ENCODE measurements at regions not wholly inside any gene's neighbourhood (a gene's known extent, or its start where the extent isn't known, plus 50 kb on each side); places are given as distances from the start of the nearest gene placed in this dataset.

DNA sequence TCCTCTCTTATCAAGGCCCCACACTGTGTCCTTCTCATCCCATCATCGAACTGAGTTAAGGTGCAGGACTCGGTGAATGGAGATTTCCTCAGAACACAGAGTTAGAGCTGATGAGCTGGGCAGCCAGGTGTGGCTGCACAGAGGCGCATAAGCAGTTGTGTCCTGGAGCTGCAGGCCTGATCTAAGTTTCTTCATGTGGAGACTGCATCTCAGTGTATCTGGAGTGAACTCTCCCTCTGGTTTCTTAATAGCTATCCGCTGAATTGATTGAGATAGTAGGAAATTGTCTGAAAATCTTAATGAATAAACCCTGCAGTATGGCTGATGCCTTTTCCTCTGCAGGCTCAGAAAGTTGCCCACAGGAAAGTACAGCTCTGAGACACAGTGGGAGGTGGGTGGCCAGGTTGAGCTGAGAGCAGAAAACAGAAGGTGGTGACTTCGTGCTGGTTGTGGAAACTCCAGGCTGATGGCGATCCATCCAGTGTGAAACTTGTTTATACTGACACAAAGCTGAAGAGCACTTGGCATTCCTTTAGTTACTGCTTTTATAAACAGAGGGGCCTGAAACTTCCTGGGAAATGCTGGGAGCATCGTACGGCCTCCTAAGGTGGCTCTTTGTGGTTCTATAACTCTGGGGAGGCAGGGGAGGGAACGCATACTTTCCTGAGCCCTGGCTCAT lies 67.4 kb upstream of the F3 start:
- Mint-ChIP-seq H3K9me3 (no peaks in the 10 kb centered on the region), H3K4me1 (ENCODE audit: low read depth) (no peaks in the 10 kb centered on the region), H3K36me3 (no peaks in the 10 kb centered on the region), H3K27me3 (peaks cover under 1% of the 10 kb centered on the region), H3K4me3 (no peak overlapping the region), H3K27ac (no peak overlapping the region)
- intact Hi-C loops (cut with micrococcal nuclease) = no loop called here
- POLR2A ChIA-PET = no interaction called here
- CTCF ChIA-PET = no interaction called here
- no peak for DNase-seq

DNA sequence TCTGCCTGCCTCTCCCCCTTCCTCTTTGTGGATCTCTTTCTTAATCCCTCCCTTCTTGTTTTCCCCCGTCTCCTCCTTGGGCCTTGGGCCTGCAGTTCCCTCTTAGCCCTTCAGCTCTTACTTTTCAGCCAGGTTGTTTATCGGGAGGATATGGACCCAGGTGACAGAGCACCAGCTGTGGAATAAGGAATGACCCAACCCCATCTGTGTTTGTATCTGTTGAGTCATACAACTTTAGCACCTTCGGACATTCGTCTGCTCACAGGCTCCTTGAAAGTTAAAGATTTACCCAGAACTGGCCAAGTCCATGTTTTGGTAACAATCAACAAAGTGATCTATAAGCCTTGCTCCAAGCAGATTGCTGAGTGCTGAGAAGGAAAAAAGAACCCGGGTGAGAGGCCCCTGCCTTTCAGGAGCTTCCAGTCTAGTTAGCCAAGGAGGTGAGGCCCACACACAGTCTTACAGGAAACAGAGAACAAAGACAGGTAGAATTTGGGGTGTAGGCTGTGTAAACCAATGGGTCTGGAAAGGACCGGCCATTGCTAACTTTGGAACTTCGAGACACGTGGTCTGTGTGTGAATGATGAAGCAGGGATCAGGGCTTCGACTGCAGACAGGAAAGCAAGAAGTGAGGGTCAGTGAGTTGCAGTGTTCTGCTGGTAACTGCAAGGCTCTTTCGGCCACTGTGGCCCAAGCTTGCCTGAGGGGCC lies 66.7 kb upstream of the F3 start:
- no peak for DNase-seq
- H3K4me3 Mint-ChIP-seq = no peak overlapping the region
- POLR2A ChIA-PET = no interaction called here
- H3K4me1 Mint-ChIP-seq (ENCODE audit: low read depth) = no peaks in the 10 kb centered on the region
- no peaks in the 10 kb centered on the region for H3K36me3 Mint-ChIP-seq
- intact Hi-C loops (cut with micrococcal nuclease) = no loop called here
- no peaks in the 10 kb centered on the region for H3K9me3 Mint-ChIP-seq
- CTCF ChIA-PET = interaction anchor here (0.7 kb wide), 1 partner anchor 94 kb away, joined by 3 read pairs; no protein-coding TSS in a partner anchor
- no peak overlapping the region for H3K27ac Mint-ChIP-seq
- H3K27me3 Mint-ChIP-seq = peaks cover 5% of the 10 kb centered on the region

DNA sequence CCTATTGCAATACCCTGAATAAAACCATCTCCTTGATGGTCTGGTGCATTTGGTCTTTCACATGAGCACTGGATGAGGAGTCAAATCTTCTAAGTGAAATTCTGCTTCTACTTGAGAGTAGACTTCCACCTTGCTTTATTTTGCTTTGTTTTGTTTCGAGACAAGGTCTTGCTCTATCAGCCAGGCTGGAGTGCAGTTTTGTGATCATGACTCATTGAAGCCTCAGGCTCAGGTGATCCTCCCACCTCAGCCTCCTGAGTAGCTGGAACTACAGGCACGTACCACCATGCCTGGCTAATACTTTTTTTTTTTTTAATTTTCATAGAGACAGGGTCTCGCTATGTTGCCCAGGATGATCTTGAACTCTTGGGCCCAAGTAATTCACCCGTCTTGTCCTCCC lies 65.8 kb upstream of the F3 start:
- peaks cover 3% of the 10 kb centered on the region for H3K4me1 Mint-ChIP-seq (ENCODE audit: low read depth)
- intact Hi-C loops (cut with micrococcal nuclease) = no loop called here
- POLR2A ChIA-PET = no interaction called here

DNA sequence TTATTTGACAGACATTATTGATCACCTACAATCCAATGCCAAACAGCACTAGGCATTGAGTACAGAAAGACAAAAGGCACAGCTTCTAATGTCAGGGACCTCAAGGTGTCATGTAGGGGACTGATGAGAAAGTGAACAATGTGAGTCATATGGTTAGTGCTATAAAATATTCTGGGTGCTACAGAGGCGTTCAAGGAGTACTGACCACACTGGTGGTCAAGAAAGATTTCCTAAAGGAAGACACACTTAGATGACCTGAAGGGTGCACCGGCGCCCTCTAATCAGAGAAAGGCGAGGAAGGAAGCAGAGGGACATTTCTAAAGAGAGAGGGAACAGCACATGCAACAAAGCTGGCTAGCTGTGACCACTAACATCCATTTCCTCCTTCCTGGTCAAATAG lies 64.9 kb upstream of the F3 start:
- no peak overlapping the region for H3K27ac Mint-ChIP-seq
- peaks cover 7% of the 10 kb centered on the region for H3K27me3 Mint-ChIP-seq
- DNase-seq = no peak
- intact Hi-C loops (cut with micrococcal nuclease) = no loop called here
- CTCF ChIA-PET = no interaction called here
- H3K36me3 Mint-ChIP-seq = no peaks in the 10 kb centered on the region
- peaks cover 9% of the 10 kb centered on the region for H3K4me1 Mint-ChIP-seq (ENCODE audit: low read depth)
- no peaks in the 10 kb centered on the region for H3K9me3 Mint-ChIP-seq
- H3K4me3 Mint-ChIP-seq = no peak overlapping the region
- POLR2A ChIA-PET = no interaction called here

More for the DNA sequence above, 65.8 kb upstream of the F3 start:
- Mint-ChIP-seq H3K36me3 (no peaks in the 10 kb centered on the region), H3K4me3 (no peak overlapping the region), H3K9me3 (no peaks in the 10 kb centered on the region), H3K27ac (no peak overlapping the region), H3K27me3 (peaks cover 7% of the 10 kb centered on the region)
- DNase-seq = no peak
- CTCF ChIA-PET = no interaction called here

DNA sequence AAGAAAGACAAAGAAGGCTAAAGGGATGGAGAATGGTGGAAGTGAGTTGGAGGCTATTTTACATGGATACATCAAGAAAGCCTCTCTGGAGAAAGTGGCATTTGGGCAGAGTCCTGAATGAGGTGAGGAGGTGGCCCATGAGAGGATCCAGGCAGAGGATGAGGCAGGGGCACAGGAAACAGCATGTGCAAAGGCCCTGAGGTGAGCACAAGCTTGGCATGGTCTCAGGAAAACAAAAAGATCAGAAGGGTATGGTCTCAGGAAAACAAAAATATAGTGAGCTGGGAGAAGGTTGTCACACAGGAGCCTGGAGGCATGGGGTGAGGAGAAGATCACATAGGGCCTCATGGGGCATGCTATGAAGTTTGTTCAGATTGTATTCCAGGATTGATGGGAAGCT lies 62.1 kb upstream of the F3 start:
- CTCF ChIA-PET = no interaction called here
- H3K9me3 Mint-ChIP-seq = no peaks in the 10 kb centered on the region
- peaks cover 7% of the 10 kb centered on the region for H3K27me3 Mint-ChIP-seq
- H3K4me3 Mint-ChIP-seq = no peak overlapping the region
- intact Hi-C loops (cut with micrococcal nuclease) = no loop called here
- peaks cover 9% of the 10 kb centered on the region for H3K4me1 Mint-ChIP-seq (ENCODE audit: low read depth)
- POLR2A ChIA-PET = no interaction called here
- DNase-seq = no peak
- H3K36me3 Mint-ChIP-seq = no peaks in the 10 kb centered on the region
- H3K27ac Mint-ChIP-seq = no peak overlapping the region

DNA sequence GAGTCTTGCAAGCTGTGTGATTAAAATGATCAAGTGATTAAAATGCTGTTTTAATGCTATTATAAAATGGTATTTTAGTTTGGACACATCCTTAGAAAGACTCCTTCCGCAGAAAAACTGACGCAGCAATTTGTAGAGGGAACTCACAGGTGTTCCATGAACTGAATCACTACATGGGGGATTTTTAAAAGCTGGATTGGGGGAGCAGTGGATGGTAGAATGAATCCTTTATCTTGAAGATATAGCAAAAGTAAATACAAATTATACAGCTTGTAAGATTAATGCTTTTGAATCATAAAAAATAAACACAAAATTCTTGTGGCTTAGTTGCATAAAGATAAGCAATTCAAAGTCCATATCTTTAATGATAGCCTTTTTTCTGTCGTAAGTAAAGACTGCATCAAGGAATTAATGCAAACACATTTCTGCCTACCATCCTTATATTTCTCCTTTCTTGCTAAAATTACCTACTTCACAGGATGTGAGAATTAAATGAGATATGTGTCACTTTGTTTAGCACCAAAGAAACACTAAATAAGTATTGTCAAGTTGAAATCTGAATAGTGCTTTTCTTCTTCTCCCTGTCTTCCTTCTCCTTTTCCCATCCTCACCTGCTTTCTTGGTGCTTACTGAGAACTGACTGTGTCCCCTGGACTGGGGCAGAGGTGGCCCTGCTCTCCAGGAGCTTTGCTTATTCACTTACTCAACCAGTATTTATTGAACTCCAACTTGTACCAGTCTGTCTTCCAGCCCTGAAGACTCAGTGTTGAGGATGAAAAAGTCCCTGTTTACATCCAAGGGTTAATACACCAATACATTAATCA lies 61.5 kb upstream of the F3 start:
- Mint-ChIP-seq H3K36me3 (no peaks in the 10 kb centered on the region), H3K4me3 (no peak overlapping the region), H3K9me3 (no peaks in the 10 kb centered on the region), H3K4me1 (ENCODE audit: low read depth) (peaks cover 9% of the 10 kb centered on the region), H3K27me3 (peaks cover 7% of the 10 kb centered on the region), H3K27ac (no peak overlapping the region)
- no peak for DNase-seq
- POLR2A ChIA-PET = no interaction called here
- intact Hi-C loops (cut with micrococcal nuclease) = no loop called here
- CTCF ChIA-PET = no interaction called here

DNA sequence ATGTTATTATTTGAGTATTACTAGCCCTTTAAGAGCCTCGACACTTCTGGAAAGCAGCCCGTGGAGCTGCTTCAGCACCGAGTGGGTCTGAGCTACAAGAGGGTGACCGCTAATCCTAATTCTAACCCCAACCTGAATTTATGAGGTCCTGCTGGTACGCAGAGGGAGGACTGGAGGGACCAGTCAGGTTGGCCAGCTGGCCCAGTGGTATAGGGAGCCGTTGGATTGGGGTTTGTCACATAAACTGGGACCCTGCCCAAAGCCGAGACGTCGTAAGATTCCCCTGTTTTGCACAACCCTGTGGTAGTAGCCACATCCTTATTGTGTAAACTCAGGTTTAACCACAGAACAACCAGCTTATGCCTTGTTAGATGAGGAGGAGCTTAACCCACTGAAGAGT lies 60.8 kb upstream of the F3 start:
- H3K36me3 Mint-ChIP-seq = no peaks in the 10 kb centered on the region
- ChIA-PET POLR2A (no interaction called here), CTCF (no interaction called here)
- DNase-seq = no peak
- peaks cover 7% of the 10 kb centered on the region for H3K27me3 Mint-ChIP-seq
- H3K4me1 Mint-ChIP-seq (ENCODE audit: low read depth) = peaks cover 9% of the 10 kb centered on the region
- H3K27ac Mint-ChIP-seq = no peak overlapping the region
- no peaks in the 10 kb centered on the region for H3K9me3 Mint-ChIP-seq
- intact Hi-C loops (cut with micrococcal nuclease) = no loop called here
- no peak overlapping the region for H3K4me3 Mint-ChIP-seq

DNA sequence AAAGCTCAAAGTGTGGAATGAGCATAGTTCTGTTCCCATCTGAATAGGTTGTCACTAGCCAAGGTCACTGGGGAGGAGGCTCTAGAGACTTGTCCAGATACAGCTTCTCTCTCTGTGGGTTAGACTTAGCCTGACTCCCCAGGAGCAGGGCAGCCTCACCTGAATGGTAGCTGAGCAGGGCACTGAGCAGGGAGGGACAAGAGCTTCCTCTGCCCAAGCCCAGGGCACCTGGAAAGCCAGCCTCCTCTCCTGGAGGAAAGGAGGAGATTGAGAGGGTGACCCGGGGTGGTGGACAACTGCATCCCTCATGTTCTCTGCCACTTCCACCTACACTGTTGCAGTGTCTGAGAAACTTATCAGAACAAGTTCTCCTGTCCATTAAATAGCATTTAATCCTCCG lies 59.0 kb upstream of the F3 start:
- H3K36me3 Mint-ChIP-seq = no peaks in the 10 kb centered on the region
- H3K9me3 Mint-ChIP-seq = no peaks in the 10 kb centered on the region
- POLR2A ChIA-PET = no interaction called here
- no peak for DNase-seq
- CTCF ChIA-PET = interaction anchor here (1.3 kb wide), 1 partner anchor 11 kb away, joined by 3 read pairs; no protein-coding TSS in a partner anchor
- H3K4me3 Mint-ChIP-seq = no peak overlapping the region
- intact Hi-C loops (cut with micrococcal nuclease) = no loop called here
- peaks cover 7% of the 10 kb centered on the region for H3K27me3 Mint-ChIP-seq
- peaks cover 9% of the 10 kb centered on the region for H3K4me1 Mint-ChIP-seq (ENCODE audit: low read depth)
- H3K27ac Mint-ChIP-seq = no peak overlapping the region

DNA sequence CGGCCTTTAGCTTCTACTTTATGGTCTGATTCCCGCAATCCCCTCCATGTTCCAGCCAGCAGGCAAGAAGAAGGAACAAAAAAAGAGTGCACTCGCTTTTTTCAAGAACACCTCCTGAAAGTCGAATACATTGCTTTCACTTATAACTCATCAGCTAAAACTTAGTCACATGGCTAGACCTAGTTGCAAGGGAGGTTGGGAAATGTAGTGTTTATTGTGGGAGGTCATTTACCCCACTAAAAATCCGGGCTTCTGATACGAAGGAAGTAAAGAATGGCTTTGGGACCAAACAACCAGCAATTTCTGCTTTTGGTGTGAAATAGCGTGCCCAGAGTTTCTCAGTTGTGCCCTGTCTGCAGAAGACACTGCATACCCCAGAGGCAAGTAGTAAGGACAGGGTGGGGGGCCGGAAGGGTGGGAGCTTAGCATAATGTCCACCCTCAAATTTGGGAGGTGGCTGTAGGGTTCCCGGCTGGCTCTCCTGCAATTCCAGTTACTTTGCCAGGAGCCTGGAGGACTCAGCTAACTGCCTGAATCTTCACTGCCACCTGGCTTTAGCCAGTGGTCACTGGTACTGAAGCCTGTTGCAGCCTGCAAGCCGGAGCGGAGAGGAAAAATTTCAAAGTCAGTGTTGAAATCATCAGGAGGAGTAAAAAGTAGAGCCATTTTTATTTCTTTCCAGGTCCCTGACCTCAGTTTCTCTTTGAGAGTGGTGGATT lies 57.7 kb upstream of the F3 start:
- Mint-ChIP-seq H3K27ac (no peak overlapping the region), H3K27me3 (peaks cover 7% of the 10 kb centered on the region), H3K4me1 (ENCODE audit: low read depth) (peaks cover 9% of the 10 kb centered on the region), H3K4me3 (no peak overlapping the region), H3K36me3 (no peaks in the 10 kb centered on the region), H3K9me3 (no peaks in the 10 kb centered on the region)
- CTCF ChIA-PET = no interaction called here
- no peak for DNase-seq
- intact Hi-C loops (cut with micrococcal nuclease) = no loop called here
- POLR2A ChIA-PET = no interaction called here

DNA sequence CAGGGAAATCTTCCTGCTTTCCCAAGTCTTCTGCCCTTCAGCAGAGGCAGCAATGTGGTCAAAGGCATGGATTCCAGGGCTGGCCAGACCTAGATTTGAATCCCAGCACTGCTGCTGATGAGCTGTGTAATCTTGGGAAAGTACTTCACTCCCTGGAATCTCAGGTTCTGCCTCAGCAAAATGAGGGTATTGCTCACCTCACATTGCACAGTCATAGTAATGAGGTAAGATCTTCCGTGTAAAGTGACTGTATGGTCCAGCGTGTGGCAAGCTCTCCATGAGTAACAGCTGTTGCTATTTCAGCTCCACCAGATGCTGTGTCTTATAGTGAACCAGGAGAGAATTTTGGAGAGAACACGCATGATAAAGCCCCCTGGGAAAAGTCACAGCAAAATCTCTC lies 56.1 kb upstream of the F3 start:
- DNase-seq = no peak
- Mint-ChIP-seq H3K4me3 (no peak overlapping the region), H3K27me3 (peaks cover under 1% of the 10 kb centered on the region), H3K27ac (no peak overlapping the region), H3K4me1 (ENCODE audit: low read depth) (peaks cover 8% of the 10 kb centered on the region), H3K9me3 (no peaks in the 10 kb centered on the region), H3K36me3 (no peaks in the 10 kb centered on the region)
- POLR2A ChIA-PET = no interaction called here
- CTCF ChIA-PET = no interaction called here
- intact Hi-C loops (cut with micrococcal nuclease) = no loop called here

DNA sequence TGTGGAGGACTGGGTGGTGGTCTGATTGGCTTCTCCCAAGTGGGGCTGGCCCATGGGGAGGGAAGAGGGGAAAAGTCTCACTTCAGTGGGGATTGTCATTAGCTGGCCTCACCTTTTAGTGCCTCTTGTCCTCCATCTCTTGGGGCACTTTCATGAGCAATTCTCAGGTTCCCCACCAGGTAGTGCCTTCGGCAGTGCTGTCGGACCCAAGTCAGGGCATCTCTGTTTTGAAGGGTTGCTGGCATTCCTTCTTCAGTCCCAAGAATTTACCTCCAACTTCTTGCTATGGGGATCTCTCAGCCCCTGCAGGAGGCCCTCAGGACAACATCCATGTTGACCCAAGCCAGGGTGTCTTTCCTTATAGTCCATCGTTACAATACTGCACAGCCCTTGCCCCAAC lies 54.7 kb upstream of the F3 start:
- ChIA-PET POLR2A (no interaction called here), CTCF (no interaction called here)
- intact Hi-C loops (cut with micrococcal nuclease) = no loop called here

DNA sequence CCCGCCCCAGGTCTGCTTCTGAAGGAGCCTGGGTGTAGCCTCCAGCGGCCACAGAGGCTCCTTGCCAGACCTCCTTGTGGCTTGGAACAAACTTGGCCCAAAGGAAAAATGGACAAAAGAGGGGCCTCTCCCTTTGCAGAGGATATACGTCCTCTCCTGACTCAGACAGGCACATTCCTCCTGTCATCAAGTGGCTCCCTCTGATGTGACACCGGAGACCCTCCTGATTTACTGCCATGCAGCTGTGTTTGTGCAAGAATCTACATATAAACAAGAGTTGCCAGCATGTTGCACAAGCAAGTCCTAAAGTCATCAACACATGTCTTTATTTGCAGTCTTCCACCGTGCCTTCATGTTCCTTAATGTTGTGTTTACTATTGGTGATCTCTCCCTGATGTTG lies 54.1 kb upstream of the F3 start:
- Mint-ChIP-seq H3K36me3 (no peaks in the 10 kb centered on the region), H3K4me3 (no peak overlapping the region), H3K27me3 (no peaks in the 10 kb centered on the region), H3K4me1 (ENCODE audit: low read depth) (no peaks in the 10 kb centered on the region), H3K27ac (no peak overlapping the region), H3K9me3 (no peaks in the 10 kb centered on the region)
- DNase-seq = no peak
- CTCF ChIA-PET = no interaction called here
- POLR2A ChIA-PET = no interaction called here
- intact Hi-C loops (cut with micrococcal nuclease) = no loop called here

More for the DNA sequence above, 54.7 kb upstream of the F3 start:
- Mint-ChIP-seq H3K27ac (no peak overlapping the region), H3K36me3 (no peaks in the 10 kb centered on the region), H3K4me3 (no peak overlapping the region), H3K27me3 (no peaks in the 10 kb centered on the region), H3K9me3 (no peaks in the 10 kb centered on the region), H3K4me1 (ENCODE audit: low read depth) (no peaks in the 10 kb centered on the region)
- DNase-seq = no peak
